Stimulated activated CD4-positive, alpha-beta T cell treated with anti-CD3 and anti-CD28 coated beads, Interleukin-15, amount 100 ng/mL, for 48 hours (primary cell): ENCODE measurements at regions not wholly inside any gene's neighbourhood (a gene's known extent, or its start where the extent isn't known, plus 50 kb on each side); places are given as distances from the start of the nearest gene placed in this dataset.
A peak's percentile ranks its signal among the peaks of the same experiment; 100 is the strongest.
"Not testable (repeated sequence)": the region's sequence is repeated elsewhere in the genome, so short reads cannot be mapped to it uniquely, and the experiment has no call there.

Experiments
- DNase-seq, 2 donors: peaks; one replicate each; pipeline ENCODE4 v3.0.0-alpha.2; 2020; ENCODE audit warnings: low read depth in 2 of 2

- no peak for DNase-seq
Observed at GRCh38 chr7:88615336-88615735, 144.2 kb upstream of the ZNF804B start.

- no peak for DNase-seq
Observed at GRCh38 chr7:88614736-88615135, 144.8 kb upstream of the ZNF804B start.

- DNase-seq = no peak
Observed at GRCh38 chr7:88610942-88611341, 148.6 kb upstream of the ZNF804B start.

- no peak for DNase-seq
Observed at GRCh38 chr7:88600695-88601094, 158.8 kb upstream of the ZNF804B start.

- no peak for DNase-seq
Observed at GRCh38 chr7:88599528-88599927, 160.0 kb upstream of the ZNF804B start.

GRCh38 chr7:88597941-88598425, 161.5 kb upstream of the ZNF804B start:
- no peak for DNase-seq

GRCh38 chr7:88590963-88591362, 168.5 kb upstream of the ZNF804B start:
- DNase-seq = no peak

GRCh38 chr7:88589927-88590326, 169.6 kb upstream of the ZNF804B start:
- DNase-seq = no peak

- no peak for DNase-seq
Observed at GRCh38 chr7:88586890-88587289, 172.6 kb upstream of the ZNF804B start.

GRCh38 chr7:88586219-88586618, 173.3 kb upstream of the ZNF804B start:
- no peak for DNase-seq

GRCh38 chr7:88576720-88577119, 182.8 kb upstream of the ZNF804B start:
- DNase-seq = no peak

- DNase-seq = no peak
Observed at GRCh38 chr7:88566162-88566729, 193.3 kb upstream of the ZNF804B start.

GRCh38 chr7:88565401-88565800, 194.1 kb upstream of the ZNF804B start:
- no peak for DNase-seq

- DNase-seq = not testable (repeated sequence)
Observed at GRCh38 chr7:88556441-88556840, 203.1 kb upstream of the ZNF804B start.

- DNase-seq = not testable (repeated sequence)
Observed at GRCh38 chr7:88554847-88555246, 204.7 kb upstream of the ZNF804B start.

GRCh38 chr7:88548399-88548798, 211.1 kb upstream of the ZNF804B start:
- no peak for DNase-seq

- DNase-seq = peak; percentile 0 to 9
Observed at GRCh38 chr7:88546808-88547207, 212.7 kb upstream of the ZNF804B start.

GRCh38 chr7:88545663-88546062, 213.8 kb upstream of the ZNF804B start:
- no peak for DNase-seq

- no peak for DNase-seq
Observed at GRCh38 chr7:88540012-88540411, 219.5 kb upstream of the ZNF804B start.

- DNase-seq = no peak
Observed at GRCh38 chr7:88539518-88539917, 220.0 kb upstream of the ZNF804B start.

- DNase-seq = no peak
Observed at GRCh38 chr7:88523645-88524044, 217.0 kb upstream of the STEAP4 start.

- no peak for DNase-seq
Observed at GRCh38 chr7:88522771-88523293, 216.1 kb upstream of the STEAP4 start.

- no peak for DNase-seq
Observed at GRCh38 chr7:88516429-88516828, 209.7 kb upstream of the STEAP4 start.

GRCh38 chr7:88515301-88515700, 208.6 kb upstream of the STEAP4 start:
- DNase-seq = no peak
